K562 (cell line): ENCODE measurements at regions not wholly inside any gene's neighbourhood (a gene's known extent, or its start where the extent isn't known, plus 50 kb on each side); places are given as distances from the start of the nearest gene placed in this dataset.

Source experiments
- ATAC-seq: fragments of 200-7000 bp; cut with Tn5 transposase; 3 replicates; pipeline ENCODE4 v1.9.1; 2020; ENCODE audit warnings: moderate library complexity
- BruUV-seq: library from RNA; stranded (reverse); fragments of 400-500 nt; replicated peaks from 2 replicates; lab custom pipeline; 2021; lab: Mats Ljungman, UMichigan
- CTCF ChIA-PET: fragments of 300-600 bp; formaldehyde crosslinking; extraction: SDS; loops from one replicate; lab custom pipeline; 2021; ENCODE audit warnings: low intra/inter-chr PET ratio; lab: Yijun Ruan, JAX
- POLR2A ChIA-PET: fragments of 300-600, 350-650 bp; sonication (Branson Sonifier 250); formaldehyde crosslinking; extraction: SDS; loops from one replicate; lab custom pipeline; 2021; ENCODE audit warnings: antibody characterized with exemption, inconsistent platforms; lab: Yijun Ruan, JAX
- DNase-seq, 4 experiments: peaks; one replicate each; pipeline versions ENCODE4 v3.0.0 to v3.0.0-alpha.2; 2011 to 2018; ENCODE audit warnings: low spot score in 3 of 4, mixed read lengths in 3 of 4; ENCODE audit errors: extremely low read depth in 1 of 4
- FAIRE-seq: peaks from 2 replicates; lab custom pipeline; 2011; peaks lifted over from hg19 to GRCh38; lab: Jason Lieb, UNC
- H2AFZ ChIP-seq: 2 replicates; pipeline ENCODE4 v1.6.0; 2011; ENCODE audit warnings: low read depth, low read length, control low read depth, inconsistent platforms
- H3K27ac ChIP-seq: fragments of 200-600 bp; 3 replicates; pipeline ENCODE4 v1.8.0; 2011; ENCODE audit warnings: low read depth, mild to moderate bottlenecking, control low read depth, inconsistent platforms, low read length, moderate library complexity, mixed read lengths; ENCODE audit errors: extremely low read depth
- H3K27me3 ChIP-seq, 2 experiments: fragments of 300-600 bp in 1 of 2; 2 replicates in 1 of 2; 3 replicates in 1 of 2; pipeline versions ENCODE4 v1.6.0 to v1.8.0; 2011; ENCODE audit warnings: inconsistent platforms in 2 of 2, low read length in 2 of 2, mild to moderate bottlenecking in 1 of 2, mixed read lengths in 1 of 2, moderate library complexity in 1 of 2; ENCODE audit not compliant: control insufficient read depth in 2 of 2, insufficient read depth in 2 of 2
- H3K36me3 ChIP-seq: fragments of 300-600 bp; 3 replicates; pipeline ENCODE4 v1.8.0; 2011; ENCODE audit warnings: mild to moderate bottlenecking, low read length, inconsistent platforms; ENCODE audit not compliant: control insufficient read depth, insufficient read depth
- H3K4me1 ChIP-seq, 2 experiments: fragments of 200-600 bp in 1 of 2; replicated peaks in 1 of 2; 2 replicates in 1 of 2; 3 replicates in 1 of 2; pipeline versions ENCODE4 v1.5.1 to v1.8.0; 2011; ENCODE audit warnings: inconsistent platforms in 2 of 2, low read length in 2 of 2, mild to moderate bottlenecking in 1 of 2, mixed read lengths in 1 of 2, moderate library complexity in 1 of 2; ENCODE audit not compliant: control insufficient read depth in 2 of 2, insufficient read depth in 2 of 2
- H3K4me2 ChIP-seq: 2 replicates; pipeline ENCODE4 v1.6.1; 2011; ENCODE audit warnings: low read length, control low read depth, inconsistent platforms, mixed read lengths; ENCODE audit not compliant: insufficient read depth
- H3K4me3 ChIP-seq: fragments of 200-600 bp; sonication (generic), shearing (Covaris generic); 2 replicates; pipeline ENCODE4 v1.5.1; 2016; ENCODE audit warnings: control low read depth, inconsistent platforms
- H3K79me2 ChIP-seq: fragments of 200-600 bp; 3 replicates; pipeline ENCODE4 v1.8.0; 2011; ENCODE audit warnings: low read length, inconsistent platforms; ENCODE audit not compliant: control insufficient read depth, insufficient read depth
- H3K9ac ChIP-seq, 2 experiments: 2 replicates each; pipeline versions ENCODE4 v1.6.0 to v1.6.1; 2011; ENCODE audit warnings: low read depth in 2 of 2, low read length in 2 of 2, control low read depth in 1 of 2, inconsistent platforms in 1 of 2, mild to moderate bottlenecking in 1 of 2, mixed read lengths in 1 of 2; ENCODE audit not compliant: insufficient read depth in 1 of 2
- H3K9me1 ChIP-seq: one replicate; pipeline ENCODE4 v1.6.0; 2011; ENCODE audit warnings: inconsistent platforms, mild to moderate bottlenecking, low read length, moderate library complexity; ENCODE audit not compliant: control insufficient read depth, insufficient read depth
- H3K9me3 ChIP-seq: replicated peaks from 2 replicates; pipeline ENCODE4 v1.5.1; 2011; ENCODE audit warnings: low read depth, low read length, inconsistent platforms; ENCODE audit not compliant: control insufficient read depth, insufficient read depth
- H4K20me1 ChIP-seq: replicated peaks from 2 replicates; pipeline ENCODE4 v1.6.1; 2011; ENCODE audit warnings: low read length, inconsistent platforms, mixed read lengths; ENCODE audit not compliant: control insufficient read depth, insufficient read depth
- CEBPG ChIP-seq, 3 experiments: fragments of 200-800 bp in 1 of 3; sonication (Bioruptor generic) in 1 of 3; sonication (generic) in 1 of 3; formaldehyde crosslinking in 1 of 3; IDR thresholded peaks in 2 of 3; conservative IDR thresholded peaks in 1 of 3; 2 replicates each; pipeline versions ENCODE4 v1.6.1 to v1.8.0; 2016 to 2022; ENCODE audit warnings: missing compliant biosample characterization in 2 of 3, missing genetic modification characterization in 2 of 3, mild to moderate bottlenecking in 1 of 3, missing genetic modification reagents in 1 of 3
- HDAC6 ChIP-seq: IDR thresholded peaks from 2 replicates; pipeline ENCODE4 v1.6.1; 2012; ENCODE audit warnings: low read depth, mild to moderate bottlenecking, control low read depth, inconsistent platforms, low read length, moderate library complexity
- IRF2 ChIP-seq: sonication (generic); formaldehyde crosslinking; IDR thresholded peaks from 2 replicates; pipeline ENCODE4 v1.8.1; 2022; ENCODE audit warnings: mild to moderate bottlenecking, missing genetic modification reagents
- KLF10 ChIP-seq: fragments of 250-450 bp; sonication (Bioruptor Pico); IDR thresholded peaks from 2 replicates; pipeline ENCODE4 v1.6.1; 2021; ENCODE audit warnings: matching md5 sums
- TCFL5 ChIP-seq: fragments of 250-450 bp; sonication (Bioruptor Pico); conservative IDR thresholded peaks from 2 replicates; pipeline ENCODE4 v1.6.1; 2021; ENCODE audit warnings: mild to moderate bottlenecking, moderate library complexity, matching md5 sums
- TRIM24 ChIP-seq, 2 experiments: fragments of 450-650 bp; IDR thresholded peaks; 2 replicates each; pipeline ENCODE4 v1.6.1; 2016
- XRCC5 ChIP-seq: fragments of 200-400 bp; formaldehyde crosslinking; IDR thresholded peaks from 2 replicates; pipeline ENCODE4 v1.6.1; 2017; ENCODE audit warnings: low read depth, mild to moderate bottlenecking, low read length
- YY1 ChIP-seq, 3 experiments: IDR thresholded peaks; 2 replicates each; pipeline ENCODE4 v1.6.1; 2011; ENCODE audit warnings: low read length in 2 of 3, mild to moderate bottlenecking in 2 of 3, moderate library complexity in 2 of 3, borderline replicate concordance in 1 of 3, control low read depth in 1 of 3, low read depth in 1 of 3; ENCODE audit not compliant: insufficient read depth in 3 of 3, insufficient replicate concordance in 2 of 3, control insufficient read depth in 1 of 3, insufficient read length in 1 of 3; ENCODE audit errors: extremely low read depth in 1 of 3
- ZNF23 ChIP-seq: fragments of 250-450 bp; sonication (Bioruptor Pico); IDR thresholded peaks from 2 replicates; pipeline ENCODE4 v1.4.0; 2020; ENCODE audit warnings: mild to moderate bottlenecking
- WGBS: fragments of 100-300 bp; shearing (Covaris generic); methylation state at CpG from one replicate; pipeline ENCODE4 v1.1.6; 2016; ENCODE audit warnings: low coverage, mixed read lengths; ENCODE audit not compliant: insufficient coverage; ENCODE audit errors: missing lambda C conversion rate; 5-methylcytosine and 5-hydroxymethylcytosine counted together
- in situ Hi-C: fragments of 300-500 bp; cut with MboI; formaldehyde crosslinking; loops from 4 replicates; pipeline ENCODE4 v1.15.0; 2018; ENCODE audit warnings: inconsistent platforms, mixed read lengths
- intact Hi-C: fragments of 100-400 bp; cut with micrococcal nuclease; formaldehyde crosslinking; loops from 2 replicates; pipeline ENCODE4 v1.14.2; 2022
- TF ChIP-seq, protein P1 (sequence below): fragments of 450-650 bp; IDR thresholded peaks from 2 replicates; pipeline ENCODE4 v1.6.1; 2016; ENCODE audit warnings: low read depth
- TF ChIP-seq, protein P2 (sequence below): fragments of 250-450 bp; sonication (Bioruptor Pico); IDR thresholded peaks from 2 replicates; pipeline ENCODE4 v1.5.0; 2021
- TF ChIP-seq, protein P3 (sequence below): fragments of 450-650 bp; IDR thresholded peaks from 2 replicates; pipeline ENCODE4 v1.6.1; 2016; ENCODE audit warnings: borderline replicate concordance

DNA sequence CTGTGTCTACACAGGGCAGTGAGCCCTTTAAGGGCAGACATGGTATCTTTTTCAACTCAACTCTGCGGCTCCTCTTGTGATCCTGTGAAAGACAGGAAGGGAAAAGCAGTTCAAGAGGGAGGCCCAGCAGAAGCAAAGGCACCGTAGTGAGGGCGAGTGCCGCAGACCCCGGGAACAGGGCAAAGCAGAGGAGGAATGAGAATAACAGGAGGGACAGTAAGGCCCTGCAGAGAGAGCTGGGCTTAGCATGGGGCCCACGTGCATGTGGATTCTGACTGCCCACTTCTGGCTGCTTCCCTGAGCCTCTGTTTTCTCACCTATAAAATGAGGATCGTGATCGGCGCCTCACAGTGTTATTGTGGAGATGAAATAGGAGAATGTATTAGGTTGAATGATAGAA is 409.3 kb downstream of the PTPRU start:
- ChIA-PET POLR2A (no interaction called here), CTCF (no interaction called here)
- no TSS peak for BruUV-seq
- ATAC-seq (no peak), DNase-seq (no peak), FAIRE-seq (no peak)
- no peaks in the 10 kb centered on the region for H3K79me2 ChIP-seq
- H3K4me1 ChIP-seq, result no peaks in the 10 kb centered on the region; a peak in 3 of 5 replicates
- intact Hi-C loops (no loop called here), in situ Hi-C loops (no loop called here)
- no peaks in the 10 kb centered on the region for H3K9me1 ChIP-seq
- H3K9me3 ChIP-seq, result no peaks in the 10 kb centered on the region
- H3K27ac ChIP-seq, result no peak overlapping the region
- H4K20me1 ChIP-seq, result no peaks in the 10 kb centered on the region
- H3K4me3 ChIP-seq, result no peak overlapping the region
- H2AFZ ChIP-seq, result no peak overlapping the region
- peaks cover 4 to 10% of the 10 kb centered on the region in 2 experiments; a peak in 3 of 5 replicates for H3K27me3 ChIP-seq
- no peak overlapping the region for H3K4me2 ChIP-seq
- 1% methylated on average over 9 of the region's 9 CpGs for WGBS
- H3K9ac ChIP-seq, result no peak overlapping the region
- H3K36me3 ChIP-seq, result no peaks in the 10 kb centered on the region
- TF ChIP-seq TCFL5 (CRISPR knock-in tag) (no peak), CEBPG (CRISPR knock-in tag; IDR thresholded peaks at IDR 0.05) (no peak), CEBPG (tag; conservative IDR thresholded peaks at IDR 0.05 in 1 of 2, IDR thresholded peaks at IDR 0.05 in 1 of 2) (no peak), IRF2 (CRISPR knock-in tag) (no peak), KLF10 (no peak), XRCC5 (no peak), TRIM24 (IDR thresholded peaks at IDR 0.05) (no peak), ZNF23 (CRISPR knock-in tag) (no peak), HDAC6 (no peak), YY1 (IDR thresholded peaks at IDR 0.05; ENCODE audit: borderline replicate concordance in 1 of 3, control insufficient read depth in 1 of 3, extremely low read depth in 1 of 3, insufficient read depth in 3 of 3, insufficient read length in 1 of 3, insufficient replicate concordance in 2 of 3, low read depth in 1 of 3, low read length in 2 of 3) (no peak)
- TF ChIP-seq, protein P1, sequence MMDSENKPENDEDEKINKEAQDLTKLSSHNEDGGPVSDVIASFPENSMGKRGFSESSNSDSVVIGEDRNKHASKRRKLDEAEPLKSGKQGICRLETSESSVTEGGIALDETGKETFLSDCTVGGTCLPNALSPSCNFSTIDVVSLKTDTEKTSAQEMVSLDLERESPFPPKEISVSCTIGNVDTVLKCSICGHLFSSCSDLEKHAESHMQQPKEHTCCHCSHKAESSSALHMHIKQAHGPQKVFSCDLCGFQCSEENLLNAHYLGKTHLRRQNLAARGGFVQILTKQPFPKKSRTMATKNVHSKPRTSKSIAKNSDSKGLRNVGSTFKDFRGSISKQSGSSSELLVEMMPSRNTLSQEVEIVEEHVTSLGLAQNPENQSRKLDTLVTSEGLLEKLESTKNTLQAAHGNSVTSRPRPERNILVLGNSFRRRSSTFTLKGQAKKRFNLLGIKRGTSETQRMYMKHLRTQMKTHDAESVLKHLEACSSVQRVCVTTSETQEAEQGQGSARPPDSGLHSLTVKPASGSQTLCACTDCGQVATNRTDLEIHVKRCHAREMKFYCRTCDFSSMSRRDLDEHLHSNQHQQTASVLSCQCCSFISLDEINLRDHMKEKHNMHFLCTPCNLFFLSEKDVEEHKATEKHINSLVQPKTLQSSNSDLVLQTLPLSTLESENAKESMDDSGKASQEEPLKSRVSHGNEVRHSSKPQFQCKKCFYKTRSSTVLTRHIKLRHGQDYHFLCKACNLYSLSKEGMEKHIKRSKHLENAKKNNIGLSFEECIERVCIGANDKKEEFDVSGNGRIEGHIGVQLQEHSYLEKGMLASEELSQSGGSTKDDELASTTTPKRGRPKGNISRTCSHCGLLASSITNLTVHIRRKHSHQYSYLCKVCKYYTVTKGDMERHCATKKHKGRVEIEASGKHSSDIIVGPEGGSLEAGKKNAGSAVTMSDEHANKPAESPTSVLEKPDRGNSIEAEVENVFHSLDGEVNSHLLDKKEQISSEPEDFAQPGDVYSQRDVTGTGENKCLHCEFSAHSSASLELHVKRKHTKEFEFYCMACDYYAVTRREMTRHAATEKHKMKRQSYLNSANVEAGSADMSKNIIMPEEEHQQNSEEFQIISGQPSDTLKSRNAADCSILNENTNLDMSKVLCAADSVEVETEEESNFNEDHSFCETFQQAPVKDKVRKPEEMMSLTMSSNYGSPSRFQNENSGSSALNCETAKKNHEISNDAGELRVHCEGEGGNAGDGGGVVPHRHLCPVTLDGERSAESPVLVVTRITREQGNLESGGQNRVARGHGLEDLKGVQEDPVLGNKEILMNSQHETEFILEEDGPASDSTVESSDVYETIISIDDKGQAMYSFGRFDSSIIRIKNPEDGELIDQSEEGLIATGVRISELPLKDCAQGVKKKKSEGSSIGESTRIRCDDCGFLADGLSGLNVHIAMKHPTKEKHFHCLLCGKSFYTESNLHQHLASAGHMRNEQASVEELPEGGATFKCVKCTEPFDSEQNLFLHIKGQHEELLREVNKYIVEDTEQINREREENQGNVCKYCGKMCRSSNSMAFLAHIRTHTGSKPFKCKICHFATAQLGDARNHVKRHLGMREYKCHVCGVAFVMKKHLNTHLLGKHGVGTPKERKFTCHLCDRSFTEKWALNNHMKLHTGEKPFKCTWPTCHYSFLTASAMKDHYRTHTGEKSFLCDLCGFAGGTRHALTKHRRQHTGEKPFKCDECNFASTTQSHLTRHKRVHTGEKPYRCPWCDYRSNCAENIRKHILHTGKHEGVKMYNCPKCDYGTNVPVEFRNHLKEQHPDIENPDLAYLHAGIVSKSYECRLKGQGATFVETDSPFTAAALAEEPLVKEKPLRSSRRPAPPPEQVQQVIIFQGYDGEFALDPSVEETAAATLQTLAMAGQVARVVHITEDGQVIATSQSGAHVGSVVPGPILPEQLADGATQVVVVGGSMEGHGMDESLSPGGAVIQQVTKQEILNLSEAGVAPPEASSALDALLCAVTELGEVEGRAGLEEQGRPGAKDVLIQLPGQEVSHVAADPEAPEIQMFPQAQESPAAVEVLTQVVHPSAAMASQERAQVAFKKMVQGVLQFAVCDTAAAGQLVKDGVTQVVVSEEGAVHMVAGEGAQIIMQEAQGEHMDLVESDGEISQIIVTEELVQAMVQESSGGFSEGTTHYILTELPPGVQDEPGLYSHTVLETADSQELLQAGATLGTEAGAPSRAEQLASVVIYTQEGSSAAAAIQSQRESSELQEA, result no peak
- TF ChIP-seq, protein P2, sequence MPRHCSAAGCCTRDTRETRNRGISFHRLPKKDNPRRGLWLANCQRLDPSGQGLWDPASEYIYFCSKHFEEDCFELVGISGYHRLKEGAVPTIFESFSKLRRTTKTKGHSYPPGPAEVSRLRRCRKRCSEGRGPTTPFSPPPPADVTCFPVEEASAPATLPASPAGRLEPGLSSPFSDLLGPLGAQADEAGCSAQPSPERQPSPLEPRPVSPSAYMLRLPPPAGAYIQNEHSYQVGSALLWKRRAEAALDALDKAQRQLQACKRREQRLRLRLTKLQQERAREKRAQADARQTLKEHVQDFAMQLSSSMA, result no peak
- TF ChIP-seq, protein P3, sequence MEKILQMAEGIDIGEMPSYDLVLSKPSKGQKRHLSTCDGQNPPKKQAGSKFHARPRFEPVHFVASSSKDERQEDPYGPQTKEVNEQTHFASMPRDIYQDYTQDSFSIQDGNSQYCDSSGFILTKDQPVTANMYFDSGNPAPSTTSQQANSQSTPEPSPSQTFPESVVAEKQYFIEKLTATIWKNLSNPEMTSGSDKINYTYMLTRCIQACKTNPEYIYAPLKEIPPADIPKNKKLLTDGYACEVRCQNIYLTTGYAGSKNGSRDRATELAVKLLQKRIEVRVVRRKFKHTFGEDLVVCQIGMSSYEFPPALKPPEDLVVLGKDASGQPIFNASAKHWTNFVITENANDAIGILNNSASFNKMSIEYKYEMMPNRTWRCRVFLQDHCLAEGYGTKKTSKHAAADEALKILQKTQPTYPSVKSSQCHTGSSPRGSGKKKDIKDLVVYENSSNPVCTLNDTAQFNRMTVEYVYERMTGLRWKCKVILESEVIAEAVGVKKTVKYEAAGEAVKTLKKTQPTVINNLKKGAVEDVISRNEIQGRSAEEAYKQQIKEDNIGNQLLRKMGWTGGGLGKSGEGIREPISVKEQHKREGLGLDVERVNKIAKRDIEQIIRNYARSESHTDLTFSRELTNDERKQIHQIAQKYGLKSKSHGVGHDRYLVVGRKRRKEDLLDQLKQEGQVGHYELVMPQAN, result no peak
